Astrocyte (in vitro differentiated cells and primary cell): ENCODE measurements at regions not wholly inside any gene's neighbourhood (a gene's known extent, or its start where the extent isn't known, plus 50 kb on each side); places are given as distances from the start of the nearest gene placed in this dataset.

Source experiments
- CTCF ChIP-seq: IDR thresholded peaks from 2 replicates; pipeline ENCODE4 v1.5.1; 2011; ENCODE audit warnings: low read depth, mild to moderate bottlenecking, inconsistent platforms, low read length, moderate library complexity; ENCODE audit not compliant: insufficient read depth
- EZH2 ChIP-seq: IDR thresholded peaks from 2 replicates; pipeline ENCODE4 v1.6.1; 2012; ENCODE audit warnings: mild to moderate bottlenecking, low read length, inconsistent platforms; ENCODE audit not compliant: insufficient read depth

GRCh38 chr17:33992113-33992512 is 263.0 kb upstream of the CCL2 start:
- TF ChIP-seq CTCF (no peak), EZH2 (no peak)
